Thyroid gland (tissue), 4 donors: ENCODE measurements at regions not wholly inside any gene's neighbourhood (a gene's known extent, or its start where the extent isn't known, plus 50 kb on each side); places are given as distances from the start of the nearest gene placed in this dataset.

ENCODE experiments used
- POLR2A ChIP-seq, 2 donors: fragments of 450-650 bp; IDR thresholded peaks; one replicate each; pipeline ENCODE4 v1.6.1; 2017; ENCODE audit warnings: antibody characterized with exemption in 2 of 2, mild to moderate bottlenecking in 2 of 2, moderate library complexity in 1 of 2
- TF ChIP-seq, protein P1 (sequence below), 6 experiments: fragments of 200-600 bp in 3 of 6; fragments of 450-650 bp in 3 of 6; sonication (generic) in 3 of 6; IDR thresholded peaks; one replicate each; pipeline ENCODE4 v1.5.1; 2016 to 2019; ENCODE audit warnings: antibody characterized with exemption in 6 of 6, mild to moderate bottlenecking in 2 of 6, inconsistent platforms in 1 of 6, moderate library complexity in 1 of 6

GRCh38 chr7:88358526-88358838 lies 51.8 kb upstream of the STEAP4 start:
- TF ChIP-seq, protein P1, sequence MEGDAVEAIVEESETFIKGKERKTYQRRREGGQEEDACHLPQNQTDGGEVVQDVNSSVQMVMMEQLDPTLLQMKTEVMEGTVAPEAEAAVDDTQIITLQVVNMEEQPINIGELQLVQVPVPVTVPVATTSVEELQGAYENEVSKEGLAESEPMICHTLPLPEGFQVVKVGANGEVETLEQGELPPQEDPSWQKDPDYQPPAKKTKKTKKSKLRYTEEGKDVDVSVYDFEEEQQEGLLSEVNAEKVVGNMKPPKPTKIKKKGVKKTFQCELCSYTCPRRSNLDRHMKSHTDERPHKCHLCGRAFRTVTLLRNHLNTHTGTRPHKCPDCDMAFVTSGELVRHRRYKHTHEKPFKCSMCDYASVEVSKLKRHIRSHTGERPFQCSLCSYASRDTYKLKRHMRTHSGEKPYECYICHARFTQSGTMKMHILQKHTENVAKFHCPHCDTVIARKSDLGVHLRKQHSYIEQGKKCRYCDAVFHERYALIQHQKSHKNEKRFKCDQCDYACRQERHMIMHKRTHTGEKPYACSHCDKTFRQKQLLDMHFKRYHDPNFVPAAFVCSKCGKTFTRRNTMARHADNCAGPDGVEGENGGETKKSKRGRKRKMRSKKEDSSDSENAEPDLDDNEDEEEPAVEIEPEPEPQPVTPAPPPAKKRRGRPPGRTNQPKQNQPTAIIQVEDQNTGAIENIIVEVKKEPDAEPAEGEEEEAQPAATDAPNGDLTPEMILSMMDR (IDR thresholded peaks at IDR 0.05): no peak
- no peak for TF ChIP-seq POLR2A (IDR thresholded peaks at IDR 0.05)
